Lung (tissue), 11 donors: ENCODE measurements at regions not wholly inside any gene's neighbourhood (a gene's known extent, or its start where the extent isn't known, plus 50 kb on each side); places are given as distances from the start of the nearest gene placed in this dataset.

ENCODE experiments used
- ATAC-seq: fragments of 200-7000 bp; cut with Tn5 transposase; one replicate; pipeline ENCODE4 v1.9.1; 2020; ENCODE audit warnings: moderate number of reproducible peaks; ENCODE audit not compliant: insufficient read depth, low FRiP score
- DNase-seq, 3 donors: peaks; one replicate each; pipeline ENCODE4 v3.0.0-alpha.2; 2013 to 2017
- H3K27ac ChIP-seq, 2 donors: one replicate each; pipeline ENCODE4 v1.5.1; 2013; ENCODE audit warnings: mild to moderate bottlenecking in 2 of 2, moderate library complexity in 2 of 2, control low read depth in 1 of 2, inconsistent platforms in 1 of 2, low read depth in 1 of 2, low read length in 1 of 2
- H3K27me3 ChIP-seq, 3 donors: one replicate each; pipeline ENCODE4 v1.5.1; 2013; ENCODE audit warnings: low read length in 2 of 3; ENCODE audit not compliant: control insufficient read depth in 3 of 3, insufficient read depth in 3 of 3
- H3K36me3 ChIP-seq, 4 donors: one replicate each; pipeline ENCODE4 v1.5.1; 2013; ENCODE audit warnings: low read length in 4 of 4, mild to moderate bottlenecking in 1 of 4, moderate library complexity in 1 of 4; ENCODE audit not compliant: control insufficient read depth in 4 of 4, insufficient read depth in 4 of 4
- H3K4me1 ChIP-seq, 5 donors: one replicate each; pipeline ENCODE4 v1.5.1; 2013; ENCODE audit warnings: low read length in 5 of 5, mild to moderate bottlenecking in 2 of 5, moderate library complexity in 1 of 5; ENCODE audit not compliant: control insufficient read depth in 5 of 5, insufficient read depth in 5 of 5
- H3K4me3 ChIP-seq: one replicate; pipeline ENCODE4 v1.5.1; 2013; ENCODE audit warnings: mild to moderate bottlenecking, control low read depth, moderate library complexity
- H3K9ac ChIP-seq, 2 donors: one replicate each; pipeline ENCODE4 v1.5.1; 2013; ENCODE audit warnings: low read length in 2 of 2, control low read depth in 1 of 2; ENCODE audit not compliant: insufficient read depth in 1 of 2
- H3K9me3 ChIP-seq, 4 donors: one replicate each; pipeline ENCODE4 v1.5.1; 2013; ENCODE audit warnings: low read length in 3 of 4, mild to moderate bottlenecking in 1 of 4, moderate library complexity in 1 of 4; ENCODE audit not compliant: control insufficient read depth in 4 of 4, insufficient read depth in 3 of 4
- WGBS, 2 donors: extraction: QIAGEN DNeasy Blood & Tissue Kit; methylation state at CpG; one replicate each; pipeline ENCODE4 v1.1.7; 2013; 5-methylcytosine and 5-hydroxymethylcytosine counted together
- TF ChIP-seq, protein P1 (sequence below): IDR thresholded peaks from 2 replicates; pipeline ENCODE4 v1.5.1; 2012; ENCODE audit warnings: mild to moderate bottlenecking; ENCODE audit errors: control extremely low read depth, extremely low read depth
- donor health status: control.
- donor health status: control.
- donor health status: Bipolar disorder and iron deficiency.
- donor health status: healthy.
- donor health status: DM: yes; HTN: yes; CAD: no.

DNA sequence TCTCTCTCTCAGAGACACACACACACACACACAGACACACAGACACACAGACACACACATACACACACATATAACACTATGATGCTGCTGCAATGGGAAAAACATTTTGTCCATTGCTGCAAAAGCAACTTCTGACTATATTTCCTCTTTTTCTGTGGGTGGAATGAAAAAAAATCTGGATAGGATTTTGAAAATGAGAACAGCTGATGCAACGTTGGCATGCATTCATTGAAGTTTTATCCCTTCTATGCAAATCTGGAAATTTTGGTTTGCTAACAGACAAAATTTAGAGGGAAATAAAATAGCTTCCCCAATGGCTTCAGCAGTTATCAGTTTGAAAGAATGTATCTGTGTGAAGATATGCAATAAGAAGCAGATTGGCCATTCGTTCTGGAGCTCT, 763.4 kb upstream of the GRM7 start:
- H3K9me3 ChIP-seq: no peaks in the 10 kb centered on the region
- H3K9ac ChIP-seq: no peak overlapping the region
- no peaks in the 10 kb centered on the region for H3K36me3 ChIP-seq
- 65 to 73% methylated on average over 2 of the region's 2 CpGs for WGBS, 2 donors
- no peak overlapping the region for H3K4me3 ChIP-seq
- no peak overlapping the region for H3K27ac ChIP-seq
- ATAC-seq: no peak
- TF ChIP-seq, protein P1, sequence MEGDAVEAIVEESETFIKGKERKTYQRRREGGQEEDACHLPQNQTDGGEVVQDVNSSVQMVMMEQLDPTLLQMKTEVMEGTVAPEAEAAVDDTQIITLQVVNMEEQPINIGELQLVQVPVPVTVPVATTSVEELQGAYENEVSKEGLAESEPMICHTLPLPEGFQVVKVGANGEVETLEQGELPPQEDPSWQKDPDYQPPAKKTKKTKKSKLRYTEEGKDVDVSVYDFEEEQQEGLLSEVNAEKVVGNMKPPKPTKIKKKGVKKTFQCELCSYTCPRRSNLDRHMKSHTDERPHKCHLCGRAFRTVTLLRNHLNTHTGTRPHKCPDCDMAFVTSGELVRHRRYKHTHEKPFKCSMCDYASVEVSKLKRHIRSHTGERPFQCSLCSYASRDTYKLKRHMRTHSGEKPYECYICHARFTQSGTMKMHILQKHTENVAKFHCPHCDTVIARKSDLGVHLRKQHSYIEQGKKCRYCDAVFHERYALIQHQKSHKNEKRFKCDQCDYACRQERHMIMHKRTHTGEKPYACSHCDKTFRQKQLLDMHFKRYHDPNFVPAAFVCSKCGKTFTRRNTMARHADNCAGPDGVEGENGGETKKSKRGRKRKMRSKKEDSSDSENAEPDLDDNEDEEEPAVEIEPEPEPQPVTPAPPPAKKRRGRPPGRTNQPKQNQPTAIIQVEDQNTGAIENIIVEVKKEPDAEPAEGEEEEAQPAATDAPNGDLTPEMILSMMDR: no peak
- H3K4me1 ChIP-seq: no peaks in the 10 kb centered on the region
- DNase-seq: no peak
- H3K27me3 ChIP-seq: no peaks in the 10 kb centered on the region

DNA sequence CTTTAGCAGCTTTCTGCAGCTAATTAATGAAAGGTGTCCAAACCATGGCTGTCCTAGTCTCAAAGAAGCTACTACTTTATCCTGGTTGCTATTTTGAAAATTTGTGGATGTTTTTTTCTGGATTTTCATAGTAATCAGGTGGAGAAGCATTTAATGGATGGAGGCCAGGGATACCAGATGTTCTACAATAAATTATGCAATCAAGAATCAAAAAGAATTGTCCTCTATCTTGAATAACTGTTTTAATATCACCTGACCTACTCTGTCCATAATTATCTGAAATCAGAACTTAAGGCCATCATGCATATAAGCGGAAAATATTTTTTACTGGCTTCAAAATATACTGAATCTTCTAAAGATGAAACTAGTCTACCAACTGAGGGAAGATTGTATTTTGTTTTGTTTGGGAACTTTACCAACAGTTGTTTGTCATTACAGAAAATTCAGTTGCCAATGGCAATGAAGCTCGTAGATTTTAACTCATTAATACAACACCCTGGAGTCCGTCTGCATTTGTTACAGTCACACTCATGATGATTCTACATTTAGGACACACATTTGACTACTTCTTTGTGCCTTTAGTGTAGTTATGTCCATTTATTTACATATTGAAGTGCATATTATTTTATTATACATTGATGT, 762.3 kb upstream of the GRM7 start:
- Histone ChIP-seq H3K9me3 (no peaks in the 10 kb centered on the region), H3K27me3 (no peaks in the 10 kb centered on the region), H3K27ac (no peak overlapping the region), H3K9ac (no peak overlapping the region), H3K4me1 (no peaks in the 10 kb centered on the region), H3K36me3 (no peaks in the 10 kb centered on the region), H3K4me3 (no peak overlapping the region)
- ATAC-seq (no peak), DNase-seq (no peak)
- WGBS, 2 donors: 72 to 89% methylated on average over 3 of the region's 3 CpGs
- TF ChIP-seq, protein P1: no peak

DNA sequence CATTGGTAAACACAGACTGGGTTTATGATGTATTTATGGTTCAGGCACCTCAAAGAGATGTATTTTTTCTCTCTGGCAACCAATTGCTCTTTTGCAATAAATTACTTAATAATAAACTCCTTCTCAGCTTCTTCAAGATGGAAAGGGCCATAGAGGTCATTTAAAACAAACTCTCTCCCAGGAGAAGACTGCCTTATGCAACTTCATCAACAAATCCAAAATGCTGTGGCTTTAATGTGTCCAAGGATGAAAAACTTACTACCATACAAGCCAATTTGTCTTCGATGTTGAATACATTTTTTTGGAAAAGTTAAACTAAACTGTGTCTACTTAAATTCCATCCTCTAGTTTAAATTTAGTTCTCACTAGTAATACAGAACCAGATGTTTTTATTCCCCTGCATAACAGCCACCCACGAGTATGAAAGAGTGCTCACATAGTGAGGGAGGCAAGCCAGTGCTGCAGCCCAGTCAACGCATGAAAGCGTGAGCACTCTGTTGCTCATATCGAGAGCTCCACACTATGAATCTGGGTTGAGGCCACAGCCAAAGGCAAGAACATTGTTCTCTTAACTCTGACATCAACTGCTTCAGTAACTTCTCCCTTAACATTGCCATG, 761.3 kb upstream of the GRM7 start:
- H3K9me3 ChIP-seq: no peaks in the 10 kb centered on the region
- no peak overlapping the region for H3K4me3 ChIP-seq
- ATAC-seq (no peak), DNase-seq (no peak)
- TF ChIP-seq, protein P1: no peak
- H3K9ac ChIP-seq: no peak overlapping the region
- H3K36me3 ChIP-seq: no peaks in the 10 kb centered on the region
- H3K4me1 ChIP-seq: no peaks in the 10 kb centered on the region
- no peak overlapping the region for H3K27ac ChIP-seq
- 74 to 83% methylated on average over 5 of the region's 5 CpGs for WGBS, 2 donors
- no peaks in the 10 kb centered on the region for H3K27me3 ChIP-seq

DNA sequence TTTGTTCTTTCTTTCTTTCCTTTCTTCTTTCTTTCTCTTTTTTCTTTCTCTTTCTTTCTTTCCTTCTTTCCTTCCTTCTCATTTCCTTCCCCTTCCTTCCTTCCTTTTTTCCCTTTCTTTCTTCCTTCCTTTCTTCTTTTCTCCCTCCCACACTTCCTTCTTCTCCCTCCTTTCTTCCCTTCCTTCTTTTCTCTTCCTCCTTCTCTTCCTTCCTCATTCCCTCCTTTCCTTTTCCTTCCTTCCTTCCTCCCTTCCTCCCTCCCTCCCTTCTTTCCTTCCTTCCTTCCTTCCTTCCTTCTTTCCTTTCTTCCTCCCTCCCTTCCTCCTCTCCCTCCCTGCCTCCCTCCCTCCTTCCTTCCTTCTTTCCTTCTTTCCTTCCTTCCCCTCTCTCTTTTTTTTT, 755.7 kb upstream of the GRM7 start:
- TF ChIP-seq, protein P1: no peak
- Histone ChIP-seq H3K4me3 (no peak overlapping the region), H3K36me3 (no peaks in the 10 kb centered on the region), H3K27ac (no peak overlapping the region), H3K9ac (no peak overlapping the region), H3K4me1 (no peaks in the 10 kb centered on the region), H3K9me3 (no peaks in the 10 kb centered on the region), H3K27me3 (no peaks in the 10 kb centered on the region)
- DNase-seq (no peak), ATAC-seq (no peak)
